ENCODE measurements at regions not wholly inside any gene's neighbourhood (a gene's known extent, or its start where the extent isn't known, plus 50 kb on each side); places are given as distances from the start of the nearest gene placed in this dataset.

GRCh38 chr17:79276821-79277220 is 202.2 kb downstream of the ENGASE start:
- Histone ChIP-seq H3K4me1 (no peaks in the 10 kb centered on the region), H3K4me3 (no peak overlapping the region), H3K27me3 (peaks cover 39% of the 10 kb centered on the region), H3K36me3 (no peaks in the 10 kb centered on the region), H3K27ac (no peak overlapping the region), H3K9me3 (replicated peaks) (no peaks in the 10 kb centered on the region)
- no peak for DNase-seq

GRCh38 chr17:79273660-79274059 is 199.0 kb downstream of the ENGASE start:
- no peak for DNase-seq
- Histone ChIP-seq H3K36me3 (no peaks in the 10 kb centered on the region), H3K27ac (no peak overlapping the region), H3K4me3 (no peak overlapping the region), H3K9me3 (replicated peaks) (no peaks in the 10 kb centered on the region), H3K4me1 (no peaks in the 10 kb centered on the region), H3K27me3 (peaks cover 60% of the 10 kb centered on the region)

- Histone ChIP-seq H3K27me3 (peaks cover 60% of the 10 kb centered on the region), H3K27ac (no peak overlapping the region), H3K4me3 (no peak overlapping the region), H3K9me3 (replicated peaks) (no peaks in the 10 kb centered on the region), H3K4me1 (no peaks in the 10 kb centered on the region), H3K36me3 (no peaks in the 10 kb centered on the region)
- peak in 1 of 2 experiments; percentile 28 for DNase-seq
These were observed 198.1 kb downstream of the ENGASE start for GRCh38 chr17:79272666-79273219.

GRCh38 chr17:79272220-79272619 is 197.6 kb downstream of the ENGASE start:
- Histone ChIP-seq H3K4me1 (no peaks in the 10 kb centered on the region), H3K36me3 (no peaks in the 10 kb centered on the region), H3K27me3 (peaks cover 63% of the 10 kb centered on the region), H3K4me3 (no peak overlapping the region), H3K27ac (no peak overlapping the region), H3K9me3 (replicated peaks) (no peaks in the 10 kb centered on the region)
- no peak for DNase-seq

- Histone ChIP-seq H3K27me3 (peaks cover 78% of the 10 kb centered on the region), H3K4me1 (no peaks in the 10 kb centered on the region), H3K36me3 (no peaks in the 10 kb centered on the region), H3K27ac (no peak overlapping the region), H3K9me3 (replicated peaks) (no peaks in the 10 kb centered on the region), H3K4me3 (no peak overlapping the region)
- DNase-seq = no peak
These were observed 195.0 kb downstream of the ENGASE start for GRCh38 chr17:79269620-79270019.

GRCh38 chr17:79263191-79263590 is 188.6 kb downstream of the ENGASE start:
- Histone ChIP-seq H3K4me3 (no peak overlapping the region), H3K27me3 (peaks cover 88% of the 10 kb centered on the region), H3K4me1 (no peaks in the 10 kb centered on the region), H3K9me3 (replicated peaks) (no peaks in the 10 kb centered on the region), H3K27ac (no peak overlapping the region), H3K36me3 (no peaks in the 10 kb centered on the region)
- DNase-seq = no peak

- peaks cover 88% of the 10 kb centered on the region for H3K27me3 ChIP-seq
- H3K27ac ChIP-seq = no peak overlapping the region
- no peak for DNase-seq
- H3K9me3 ChIP-seq (replicated peaks) = no peaks in the 10 kb centered on the region
- H3K4me1 ChIP-seq = no peaks in the 10 kb centered on the region
- no peaks in the 10 kb centered on the region for H3K36me3 ChIP-seq
- H3K4me3 ChIP-seq = no peak overlapping the region
These were observed 188.0 kb downstream of the ENGASE start for GRCh38 chr17:79262624-79263023.

- DNase-seq = no peak
- Histone ChIP-seq H3K4me3 (no peak overlapping the region), H3K27ac (no peak overlapping the region), H3K9me3 (replicated peaks) (no peaks in the 10 kb centered on the region), H3K27me3 (peaks cover 96% of the 10 kb centered on the region), H3K4me1 (no peaks in the 10 kb centered on the region), H3K36me3 (no peaks in the 10 kb centered on the region)
These were observed 186.9 kb downstream of the ENGASE start for GRCh38 chr17:79261355-79262072.

- H3K9me3 ChIP-seq (replicated peaks) = no peaks in the 10 kb centered on the region
- H3K4me1 ChIP-seq = no peaks in the 10 kb centered on the region
- H3K4me3 ChIP-seq = no peak overlapping the region
- H3K36me3 ChIP-seq = no peaks in the 10 kb centered on the region
- DNase-seq = no peak
- H3K27me3 ChIP-seq = peaks cover 99% of the 10 kb centered on the region
- H3K27ac ChIP-seq = no peak overlapping the region
These were observed 184.2 kb downstream of the ENGASE start for GRCh38 chr17:79258843-79259242.

GRCh38 chr17:79258041-79258440 is 183.4 kb downstream of the ENGASE start:
- no peak overlapping the region for H3K4me3 ChIP-seq
- DNase-seq = no peak
- H3K4me1 ChIP-seq = no peaks in the 10 kb centered on the region
- no peaks in the 10 kb centered on the region for H3K36me3 ChIP-seq
- H3K27ac ChIP-seq = no peak overlapping the region
- no peaks in the 10 kb centered on the region for H3K9me3 ChIP-seq (replicated peaks)
- H3K27me3 ChIP-seq = peaks cover 93% of the 10 kb centered on the region

- DNase-seq = no peak
- Histone ChIP-seq H3K27ac (no peak overlapping the region), H3K36me3 (no peaks in the 10 kb centered on the region), H3K4me3 (no peak overlapping the region), H3K9me3 (replicated peaks) (no peaks in the 10 kb centered on the region), H3K4me1 (no peaks in the 10 kb centered on the region), H3K27me3 (peaks cover 91% of the 10 kb centered on the region)
These were observed 181.4 kb downstream of the ENGASE start for GRCh38 chr17:79255926-79256585.

- Histone ChIP-seq H3K36me3 (no peaks in the 10 kb centered on the region), H3K27ac (no peak overlapping the region), H3K9me3 (replicated peaks) (no peaks in the 10 kb centered on the region), H3K4me1 (no peaks in the 10 kb centered on the region), H3K27me3 (peaks cover 89% of the 10 kb centered on the region), H3K4me3 (no peak overlapping the region)
- no peak for DNase-seq
These were observed 180.8 kb downstream of the ENGASE start for GRCh38 chr17:79255456-79255855.

- H3K27me3 ChIP-seq = peaks cover 88% of the 10 kb centered on the region
- no peaks in the 10 kb centered on the region for H3K9me3 ChIP-seq (replicated peaks)
- H3K4me3 ChIP-seq = no peak overlapping the region
- no peaks in the 10 kb centered on the region for H3K4me1 ChIP-seq
- no peaks in the 10 kb centered on the region for H3K36me3 ChIP-seq
- no peak overlapping the region for H3K27ac ChIP-seq
- no peak for DNase-seq
These were observed 180.4 kb downstream of the ENGASE start for GRCh38 chr17:79255046-79255445.

- Histone ChIP-seq H3K27me3 (peaks cover 87% of the 10 kb centered on the region), H3K27ac (no peak overlapping the region), H3K4me1 (no peaks in the 10 kb centered on the region), H3K36me3 (no peaks in the 10 kb centered on the region), H3K4me3 (no peak overlapping the region), H3K9me3 (replicated peaks) (no peaks in the 10 kb centered on the region)
- DNase-seq = no peak
These were observed 178.3 kb downstream of the ENGASE start for GRCh38 chr17:79252886-79253285.

GRCh38 chr17:79251824-79252223 is 177.2 kb downstream of the ENGASE start:
- Histone ChIP-seq H3K27ac (no peak overlapping the region), H3K9me3 (replicated peaks) (no peaks in the 10 kb centered on the region), H3K4me1 (no peaks in the 10 kb centered on the region), H3K36me3 (no peaks in the 10 kb centered on the region), H3K4me3 (no peak overlapping the region), H3K27me3 (peaks cover 87% of the 10 kb centered on the region)
- DNase-seq = no peak
